Suprapubic skin (tissue), 4 donors: ENCODE measurements at regions not wholly inside any gene's neighbourhood (a gene's known extent, or its start where the extent isn't known, plus 50 kb on each side); places are given as distances from the start of the nearest gene placed in this dataset.

ENCODE experiments used
- DNase-seq, 2 donors: peaks; one replicate each; pipeline ENCODE4 v3.0.0-alpha.2; 2019; ENCODE audit warnings: low spot score in 2 of 2
- H3K27ac ChIP-seq: fragments of 200-600 bp; sonication (generic); one replicate; pipeline ENCODE4 v1.5.1; 2019
- H3K27me3 ChIP-seq: fragments of 200-600 bp; sonication (generic); one replicate; pipeline ENCODE4 v1.5.1; 2019
- H3K36me3 ChIP-seq: fragments of 200-600 bp; sonication (generic); one replicate; pipeline ENCODE4 v1.5.1; 2019
- H3K4me1 ChIP-seq: fragments of 200-600 bp; sonication (generic); one replicate; pipeline ENCODE4 v1.5.1; 2019
- H3K4me3 ChIP-seq: fragments of 200-600 bp; sonication (generic); one replicate; pipeline ENCODE4 v1.5.1; 2019; ENCODE audit warnings: mild to moderate bottlenecking
- H3K9me3 ChIP-seq: fragments of 200-600 bp; sonication (generic); one replicate; pipeline ENCODE4 v1.5.1; 2019
- EP300 ChIP-seq: sonication (generic); formaldehyde crosslinking; IDR thresholded peaks from one replicate; pipeline ENCODE4 v1.6.1; 2017; ENCODE audit warnings: antibody characterized with exemption
- POLR2A ChIP-seq, 2 donors: fragments of 450-650 bp; IDR thresholded peaks; one replicate each; pipeline ENCODE4 v1.6.1; 2017; ENCODE audit warnings: antibody characterized with exemption in 2 of 2, mild to moderate bottlenecking in 2 of 2, moderate library complexity in 2 of 2
- POLR2AphosphoS5 ChIP-seq, 3 donors: sonication (generic); formaldehyde crosslinking; IDR thresholded peaks; one replicate each; pipeline ENCODE4 v1.6.1; 2017; ENCODE audit warnings: antibody characterized with exemption in 3 of 3
- WGBS: methylation state at CpG from one replicate; pipeline ENCODE4 v1.1.5; 2018; 5-methylcytosine and 5-hydroxymethylcytosine counted together
- TF ChIP-seq, protein P1 (sequence below), 2 donors: fragments of 200-600 bp in 1 of 2; fragments of 450-650 bp in 1 of 2; sonication (generic) in 1 of 2; IDR thresholded peaks; one replicate each; pipeline ENCODE4 v1.5.1; 2016 to 2019; ENCODE audit warnings: antibody characterized with exemption in 2 of 2, mild to moderate bottlenecking in 1 of 2, moderate library complexity in 1 of 2

DNA sequence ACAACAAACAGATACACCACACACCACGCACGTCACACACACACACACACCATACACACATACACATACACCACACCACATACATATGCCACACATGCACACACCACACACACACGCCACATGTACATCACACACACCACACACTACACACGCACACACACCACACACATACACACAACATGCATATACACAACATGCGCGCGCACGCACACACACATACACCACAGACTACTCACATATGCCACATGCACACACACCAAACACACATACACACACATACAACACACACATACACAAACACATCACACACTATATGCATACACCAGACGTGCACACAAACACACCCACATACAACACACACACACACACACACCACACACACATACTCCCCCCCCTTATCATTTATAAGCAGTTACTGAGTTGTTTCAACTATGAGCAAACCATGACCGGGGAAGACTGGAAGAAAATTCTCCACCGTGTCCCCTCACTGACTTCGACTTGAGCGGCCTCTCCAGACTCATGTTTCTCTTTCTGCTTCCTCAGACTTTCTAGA, 126.7 kb upstream of the IQSEC1 start:
- 81% methylated on average over 13 of the region's 13 CpGs for WGBS
- H3K27me3 ChIP-seq: peaks cover 46% of the 10 kb centered on the region
- no peak for DNase-seq
- no peak overlapping the region for H3K4me3 ChIP-seq
- no peak overlapping the region for H3K27ac ChIP-seq
- H3K36me3 ChIP-seq: no peaks in the 10 kb centered on the region
- no peaks in the 10 kb centered on the region for H3K9me3 ChIP-seq
- peaks cover 3% of the 10 kb centered on the region for H3K4me1 ChIP-seq
- TF ChIP-seq EP300: no peak
- TF ChIP-seq POLR2AphosphoS5 (IDR thresholded peaks at IDR 0.05): no peak
- TF ChIP-seq POLR2A (IDR thresholded peaks at IDR 0.05): no peak
- TF ChIP-seq, protein P1, sequence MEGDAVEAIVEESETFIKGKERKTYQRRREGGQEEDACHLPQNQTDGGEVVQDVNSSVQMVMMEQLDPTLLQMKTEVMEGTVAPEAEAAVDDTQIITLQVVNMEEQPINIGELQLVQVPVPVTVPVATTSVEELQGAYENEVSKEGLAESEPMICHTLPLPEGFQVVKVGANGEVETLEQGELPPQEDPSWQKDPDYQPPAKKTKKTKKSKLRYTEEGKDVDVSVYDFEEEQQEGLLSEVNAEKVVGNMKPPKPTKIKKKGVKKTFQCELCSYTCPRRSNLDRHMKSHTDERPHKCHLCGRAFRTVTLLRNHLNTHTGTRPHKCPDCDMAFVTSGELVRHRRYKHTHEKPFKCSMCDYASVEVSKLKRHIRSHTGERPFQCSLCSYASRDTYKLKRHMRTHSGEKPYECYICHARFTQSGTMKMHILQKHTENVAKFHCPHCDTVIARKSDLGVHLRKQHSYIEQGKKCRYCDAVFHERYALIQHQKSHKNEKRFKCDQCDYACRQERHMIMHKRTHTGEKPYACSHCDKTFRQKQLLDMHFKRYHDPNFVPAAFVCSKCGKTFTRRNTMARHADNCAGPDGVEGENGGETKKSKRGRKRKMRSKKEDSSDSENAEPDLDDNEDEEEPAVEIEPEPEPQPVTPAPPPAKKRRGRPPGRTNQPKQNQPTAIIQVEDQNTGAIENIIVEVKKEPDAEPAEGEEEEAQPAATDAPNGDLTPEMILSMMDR (IDR thresholded peaks at IDR 0.05): no peak

DNA sequence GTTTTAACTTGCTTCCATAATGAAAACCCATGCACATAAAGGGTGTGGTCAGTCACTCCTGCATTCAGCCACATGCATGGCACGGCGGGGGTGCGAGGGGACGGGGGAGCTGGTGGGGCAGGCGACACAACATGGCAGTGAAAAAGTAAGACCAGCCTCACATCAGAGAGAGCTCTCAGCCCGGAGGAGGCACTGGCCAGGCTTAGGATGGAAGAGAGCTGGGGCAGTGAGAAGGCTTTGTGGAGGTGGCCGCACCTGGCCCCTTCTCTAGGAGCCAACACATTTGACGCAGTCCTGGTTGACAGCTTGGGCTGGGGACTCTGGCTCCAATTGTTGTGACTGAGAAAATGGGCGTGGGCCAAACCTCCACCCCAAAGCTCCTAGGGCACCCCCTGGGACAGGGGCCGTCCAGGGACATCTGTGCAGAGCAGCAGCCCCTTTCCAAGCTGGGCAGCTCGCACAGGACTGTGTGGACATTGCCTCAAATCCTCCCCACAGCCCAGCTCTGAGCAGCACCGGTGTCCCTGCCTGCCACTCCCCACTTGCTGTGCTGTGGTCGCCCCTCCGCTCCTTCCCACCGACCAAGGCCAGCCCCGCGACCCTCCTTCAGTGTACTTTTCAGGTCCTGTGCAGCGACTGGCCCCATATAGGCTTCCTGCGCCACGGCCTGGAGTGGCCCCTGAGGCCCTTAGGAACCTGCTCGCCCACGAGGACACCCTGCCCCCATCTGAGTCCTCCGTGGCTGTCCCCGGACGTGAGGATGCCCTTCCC, 126.0 kb upstream of the IQSEC1 start:
- TF ChIP-seq POLR2AphosphoS5 (IDR thresholded peaks at IDR 0.05) (no peak), POLR2A (IDR thresholded peaks at IDR 0.05) (no peak), EP300 (no peak)
- TF ChIP-seq, protein P1 (IDR thresholded peaks at IDR 0.05): no peak
- peaks cover 42% of the 10 kb centered on the region for H3K27me3 ChIP-seq
- no peak overlapping the region for H3K27ac ChIP-seq
- H3K4me1 ChIP-seq: no peaks in the 10 kb centered on the region
- 84% methylated on average over 24 of the region's 25 CpGs for WGBS
- no peak overlapping the region for H3K4me3 ChIP-seq
- H3K9me3 ChIP-seq: no peaks in the 10 kb centered on the region
- DNase-seq: no peak
- no peaks in the 10 kb centered on the region for H3K36me3 ChIP-seq

DNA sequence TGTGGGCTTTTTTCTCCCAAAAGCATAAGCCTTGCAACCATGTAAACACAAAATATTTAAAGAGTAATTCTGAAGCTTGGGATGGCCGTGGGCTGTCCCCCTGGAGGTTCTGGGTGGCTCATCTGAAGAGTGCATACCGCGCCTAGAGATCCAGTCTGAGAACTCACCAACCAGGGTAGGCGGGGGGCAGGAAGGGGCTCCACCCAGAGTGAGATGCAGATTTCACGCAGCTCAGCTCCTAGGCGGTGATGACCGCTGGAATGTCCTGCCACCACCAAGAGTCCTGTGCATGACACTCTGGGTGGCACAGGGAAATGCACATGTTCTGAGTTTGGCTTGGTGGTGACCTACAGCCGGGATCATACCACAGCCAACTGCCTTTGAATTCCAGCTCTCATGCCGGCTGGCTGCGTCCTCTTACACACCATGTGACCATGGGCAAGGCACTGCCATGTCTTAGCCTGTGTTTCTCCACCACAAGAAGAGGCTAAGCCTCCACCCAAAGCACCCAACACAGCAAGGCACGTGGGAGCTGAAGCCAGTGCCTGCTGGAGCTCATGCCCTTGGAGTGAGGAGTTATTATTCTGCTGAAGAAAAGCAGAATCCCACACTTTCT, 125.1 kb upstream of the IQSEC1 start:
- Histone ChIP-seq H3K4me3 (no peak overlapping the region), H3K9me3 (no peaks in the 10 kb centered on the region), H3K4me1 (no peaks in the 10 kb centered on the region), H3K36me3 (no peaks in the 10 kb centered on the region), H3K27me3 (peaks cover 41% of the 10 kb centered on the region), H3K27ac (no peak overlapping the region)
- TF ChIP-seq EP300 (no peak), POLR2AphosphoS5 (IDR thresholded peaks at IDR 0.05) (no peak), POLR2A (IDR thresholded peaks at IDR 0.05) (no peak)
- TF ChIP-seq, protein P1 (IDR thresholded peaks at IDR 0.05): no peak
- DNase-seq: no peak
- 85% methylated on average over 9 of the region's 11 CpGs for WGBS

DNA sequence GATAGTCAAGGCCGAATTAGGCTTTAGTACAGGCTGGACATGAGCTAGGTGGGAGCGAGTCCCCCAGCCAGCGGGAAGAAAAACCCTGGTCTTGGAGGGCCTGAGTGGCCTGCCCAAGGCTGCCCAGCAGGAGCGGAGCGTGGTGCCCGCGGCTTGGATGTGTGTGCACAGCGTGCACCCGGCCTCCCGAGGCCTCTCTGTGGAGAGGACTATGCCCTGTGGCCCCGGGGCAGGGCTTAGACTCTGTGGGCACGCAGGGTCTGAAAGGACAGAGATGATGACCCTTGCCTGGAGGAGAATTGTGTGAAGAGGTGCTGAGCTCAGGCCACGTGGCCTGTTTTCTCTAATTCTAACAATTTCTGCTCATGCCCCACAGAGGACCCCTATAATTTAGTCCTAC, 124.6 kb upstream of the IQSEC1 start:
- Histone ChIP-seq H3K27ac (no peak overlapping the region), H3K4me3 (no peak overlapping the region), H3K36me3 (no peaks in the 10 kb centered on the region), H3K9me3 (no peaks in the 10 kb centered on the region), H3K27me3 (peaks cover 38% of the 10 kb centered on the region), H3K4me1 (no peaks in the 10 kb centered on the region)
- DNase-seq: no peak
- TF ChIP-seq POLR2AphosphoS5 (IDR thresholded peaks at IDR 0.05) (no peak), POLR2A (IDR thresholded peaks at IDR 0.05) (no peak), EP300 (no peak)
- TF ChIP-seq, protein P1 (IDR thresholded peaks at IDR 0.05): no peak
- WGBS: 95% methylated on average over 13 of the region's 13 CpGs

GRCh38 chr3:13197281-13197680, 124.1 kb upstream of the IQSEC1 start:
- TF ChIP-seq, protein P1 (IDR thresholded peaks at IDR 0.05): no peak
- TF ChIP-seq POLR2AphosphoS5 (IDR thresholded peaks at IDR 0.05) (no peak), EP300 (no peak), POLR2A (IDR thresholded peaks at IDR 0.05) (no peak)
- Histone ChIP-seq H3K4me1 (no peaks in the 10 kb centered on the region), H3K27me3 (peaks cover 38% of the 10 kb centered on the region), H3K36me3 (no peaks in the 10 kb centered on the region), H3K9me3 (no peaks in the 10 kb centered on the region), H3K4me3 (no peak overlapping the region), H3K27ac (no peak overlapping the region)
- DNase-seq: no peak
- 83% methylated on average over 2 of the region's 12 CpGs for WGBS
